Right lobe of liver (tissue), 6 donors: ENCODE measurements at regions not wholly inside any gene's neighbourhood (a gene's known extent, or its start where the extent isn't known, plus 50 kb on each side); places are given as distances from the start of the nearest gene placed in this dataset.

Source experiments
- ATAC-seq, 4 donors: fragments of 200-7000 bp; cut with Tn5 transposase; one replicate each; pipeline ENCODE4 v1.9.1; 2020; ENCODE audit warnings: mild to moderate bottlenecking in 4 of 4, moderate library complexity in 4 of 4
- DNase-seq, 3 donors: peaks; one replicate each; pipeline ENCODE4 v3.0.0-alpha.2; 2020
- H3K27ac ChIP-seq, 3 donors: fragments of 200-600 bp; one replicate each; pipeline ENCODE4 v1.8.0; 2022
- H3K27me3 ChIP-seq, 2 donors: fragments of 200-600 bp; one replicate each; pipeline ENCODE4 v1.8.0; 2022
- H3K36me3 ChIP-seq, 4 donors: fragments of 200-600 bp; sonication (generic) in 1 of 4; one replicate each; pipeline versions ENCODE4 v1.5.1 to v1.8.0; 2017 to 2022; ENCODE audit warnings: control low read depth in 1 of 4
- H3K4me1 ChIP-seq, 4 donors: fragments of 200-600 bp; sonication (generic) in 1 of 4; one replicate each; pipeline versions ENCODE4 v1.5.1 to v1.8.0; 2017 to 2022; ENCODE audit warnings: control low read depth in 1 of 4
- H3K4me3 ChIP-seq, 3 donors: fragments of 200-600 bp; one replicate each; pipeline ENCODE4 v1.8.0; 2022
- H3K9me3 ChIP-seq, 4 donors: fragments of 200-600 bp; sonication (generic) in 1 of 4; one replicate each; pipeline versions ENCODE4 v1.5.1 to v1.8.0; 2017 to 2022; ENCODE audit warnings: control low read depth in 1 of 4
- CTCF ChIP-seq, 4 donors: fragments of 200-600 bp in 3 of 4; fragments of 450-650 bp in 1 of 4; IDR thresholded peaks; one replicate each; pipeline versions ENCODE4 v1.5.1 to v1.8.0; 2016 to 2022; ENCODE audit warnings: antibody characterized with exemption in 4 of 4, mild to moderate bottlenecking in 2 of 4
- POLR2A ChIP-seq: fragments of 450-650 bp; IDR thresholded peaks from one replicate; pipeline ENCODE4 v1.6.1; 2017; ENCODE audit warnings: antibody characterized with exemption, mild to moderate bottlenecking
- WGBS: methylation state at CpG from one replicate; pipeline ENCODE4 v1.1.6; 2018; ENCODE audit warnings: low coverage, low lambda C conversion rate; ENCODE audit not compliant: insufficient coverage; ENCODE audit errors: missing lambda C conversion rate; 5-methylcytosine and 5-hydroxymethylcytosine counted together
- intact Hi-C, 2 donors: fragments of 100-400 bp; cut with DNase I; formaldehyde crosslinking; loops; one replicate each; pipeline versions ENCODE4 v1.11.2 to v1.14.1; 2022
- donor health status: DM: no; HTN: yes; CAD: no.
- donor health status: DM: no; HTN: no; CAD: no.
- donor health status: DM: no; HTN: no; CAD: no.
- donor health status: DM: no; HTN: yes; CAD: no.
- donor health status: DM: no; HTN: yes; CAD: no.

DNA sequence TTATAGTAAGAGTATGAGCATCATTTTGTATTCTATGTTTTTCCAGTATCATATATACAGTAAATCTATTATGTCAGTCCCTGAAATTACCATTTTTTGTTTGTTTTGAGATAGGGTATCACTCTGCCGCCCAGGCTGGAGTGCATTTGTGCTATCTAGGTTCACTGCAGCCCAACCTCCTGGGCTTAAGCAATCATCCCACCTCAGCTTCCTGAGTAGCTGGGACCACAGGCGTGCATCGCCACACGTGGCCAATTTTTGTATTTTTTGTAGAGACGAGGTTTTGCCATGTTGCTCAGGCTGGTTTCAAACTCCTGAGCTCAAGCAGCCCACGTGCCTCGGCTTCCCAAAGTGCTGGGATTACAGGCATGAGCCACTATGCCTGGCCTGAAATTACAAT, 85.6 kb downstream of the ZNF330 start:
- Histone ChIP-seq H3K4me1 (no peaks in the 10 kb centered on the region), H3K27ac (no peak overlapping the region), H3K4me3 (no peak overlapping the region), H3K9me3 (no peaks in the 10 kb centered on the region), H3K27me3 (no peaks in the 10 kb centered on the region), H3K36me3 (no peaks in the 10 kb centered on the region)
- TF ChIP-seq POLR2A (no peak), CTCF (IDR thresholded peaks at IDR 0.05) (no peak)
- intact Hi-C loops, result no loop called here
- no peak for ATAC-seq
- no peak for DNase-seq
- 36% methylated on average over 7 of the region's 7 CpGs for WGBS

GRCh38 chr4:141307241-141307689, 86.6 kb downstream of the ZNF330 start:
- intact Hi-C loops, result no loop called here
- no peak overlapping the region for H3K4me3 ChIP-seq

DNA sequence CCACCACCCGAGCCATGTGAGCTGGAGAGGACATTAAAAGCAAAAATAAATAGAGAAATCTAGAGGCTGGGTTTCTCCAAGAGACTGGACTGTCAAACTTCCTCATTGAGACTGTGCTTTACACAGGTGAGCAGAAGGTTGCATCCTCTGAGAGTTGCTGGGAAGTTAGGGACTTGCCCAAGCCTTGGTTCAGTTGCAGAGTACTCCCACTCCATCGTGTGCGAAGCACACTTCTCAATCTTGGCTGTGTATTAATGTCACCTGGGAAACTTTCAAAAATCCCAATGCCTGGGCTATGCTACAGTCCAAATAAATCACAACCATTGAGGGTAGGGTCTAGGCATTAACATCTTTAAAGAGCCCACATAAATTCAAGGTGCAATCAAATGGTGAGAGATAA, 89.2 kb downstream of the ZNF330 start:
- intact Hi-C loops, result no loop called here
- TF ChIP-seq POLR2A (no peak), CTCF (IDR thresholded peaks at IDR 0.05) (no peak)
- no CpG with 5 or more reads among the region's 3 CpGs for WGBS
- no peaks in the 10 kb centered on the region for H3K4me1 ChIP-seq
- no peaks in the 10 kb centered on the region for H3K9me3 ChIP-seq
- no peak overlapping the region for H3K27ac ChIP-seq
- H3K36me3 ChIP-seq, result no peaks in the 10 kb centered on the region
- H3K27me3 ChIP-seq, result no peaks in the 10 kb centered on the region
- ATAC-seq, result no peak
- no peak overlapping the region for H3K4me3 ChIP-seq
- DNase-seq, result no peak

More at GRCh38 chr4:141307241-141307689, 86.6 kb downstream of the ZNF330 start:
- H3K27ac ChIP-seq, result no peak overlapping the region
- peak; percentile 96 to 100 (median 98) for ATAC-seq
- peak in 2 of 3 donors; percentile 27 to 50 for DNase-seq
- no peaks in the 10 kb centered on the region for H3K9me3 ChIP-seq
- H3K36me3 ChIP-seq, result no peaks in the 10 kb centered on the region
- H3K27me3 ChIP-seq, result no peaks in the 10 kb centered on the region
- WGBS, result 31% methylated on average over 2 of the region's 5 CpGs
- peak; percentile 77 to 83 (median 79) for TF ChIP-seq CTCF (IDR thresholded peaks at IDR 0.05)
- no peak for TF ChIP-seq POLR2A
- no peaks in the 10 kb centered on the region for H3K4me1 ChIP-seq

DNA sequence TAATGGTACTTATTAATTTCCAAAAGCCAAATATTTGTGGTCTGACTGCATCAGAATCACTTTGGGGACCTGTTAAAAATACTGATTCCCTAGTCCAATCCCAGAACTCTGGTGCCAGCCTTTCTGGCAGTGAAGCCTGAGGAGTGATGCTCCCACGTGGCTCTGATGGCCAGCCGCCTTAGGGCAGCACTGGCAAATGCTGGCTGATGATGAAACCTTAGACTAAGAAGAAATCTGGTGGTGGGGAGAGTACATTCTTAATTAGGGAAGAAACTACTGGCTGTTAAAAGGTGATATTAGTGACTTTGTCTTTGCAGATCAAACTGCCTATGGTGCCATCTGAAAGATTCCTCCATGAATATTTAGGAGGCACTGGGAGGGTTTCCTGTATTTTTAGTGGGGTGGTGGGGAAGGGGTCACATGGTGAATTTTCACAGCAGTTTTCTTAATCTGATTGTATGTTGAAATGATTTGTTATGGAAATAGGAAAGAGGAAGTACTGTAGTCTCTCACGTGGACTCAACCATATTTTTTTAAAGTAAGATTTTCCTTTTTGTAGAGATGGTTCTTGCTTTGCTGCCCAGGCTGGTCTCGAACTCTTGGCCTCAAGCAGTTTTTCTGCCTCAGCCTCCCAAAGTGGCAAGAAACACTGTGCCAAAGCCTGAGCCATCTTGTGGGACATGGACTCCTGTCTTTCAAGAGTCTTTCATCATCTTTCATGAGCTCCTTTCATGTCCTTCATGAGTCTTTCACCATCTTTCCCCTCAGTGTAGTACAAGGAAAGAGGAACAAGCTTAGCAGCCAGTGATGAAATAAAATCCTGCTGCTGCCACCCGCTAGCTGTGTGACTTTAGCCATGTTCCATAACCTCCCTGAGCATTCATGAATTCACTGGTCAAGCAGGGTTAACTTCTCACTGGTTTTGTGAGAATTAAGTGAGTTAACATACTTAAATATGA, 90.8 kb downstream of the ZNF330 start:
- DNase-seq, result no peak
- Histone ChIP-seq H3K27me3 (no peaks in the 10 kb centered on the region), H3K4me1 (no peaks in the 10 kb centered on the region), H3K27ac (no peak overlapping the region), H3K4me3 (no peak overlapping the region), H3K36me3 (no peaks in the 10 kb centered on the region), H3K9me3 (no peaks in the 10 kb centered on the region)
- intact Hi-C loops, result no loop called here
- TF ChIP-seq POLR2A (no peak), CTCF (IDR thresholded peaks at IDR 0.05) (no peak)
- peak in 1 of 4 donors; percentile 22 for ATAC-seq
- 50% methylated on average over 1 of the region's 5 CpGs for WGBS
